ENCODE measurements at regions not wholly inside any gene's neighbourhood (a gene's known extent, or its start where the extent isn't known, plus 50 kb on each side); places are given as distances from the start of the nearest gene placed in this dataset.

GRCh38 chr10:3712707-3713106, 72.3 kb downstream of the KLF6 start:
- H3K27me3 ChIP-seq: no peaks in the 10 kb centered on the region
- WGBS: 100% methylated on average over 1 of the region's 1 CpG

GRCh38 chr10:3711918-3712317, 73.1 kb downstream of the KLF6 start:
- TF ChIP-seq CTCF (IDR thresholded peaks at IDR 0.05) (no peak), POLR2AphosphoS5 (IDR thresholded peaks at IDR 0.05) (no peak), POLR2A (IDR thresholded peaks at IDR 0.05) (no peak), EP300 (IDR thresholded peaks at IDR 0.05) (no peak)
- Histone ChIP-seq H3K4me3 (no peak overlapping the region), H3K27ac (no peak overlapping the region), H3K36me3 (no peaks in the 10 kb centered on the region), H3K9me3 (peaks cover 11% of the 10 kb centered on the region), H3K27me3 (no peaks in the 10 kb centered on the region), H3K4me1 (peaks cover 8% of the 10 kb centered on the region)
- no peak for DNase-seq (ENCODE audit: low spot score in 2 of 2)

More at GRCh38 chr10:3712707-3713106, 72.3 kb downstream of the KLF6 start:
- Histone ChIP-seq H3K4me3 (no peak overlapping the region), H3K9me3 (peaks cover 11% of the 10 kb centered on the region), H3K27ac (no peak overlapping the region), H3K36me3 (no peaks in the 10 kb centered on the region), H3K4me1 (peaks cover 8% of the 10 kb centered on the region)
- no peak for DNase-seq (ENCODE audit: low spot score in 2 of 2)
- TF ChIP-seq POLR2A (IDR thresholded peaks at IDR 0.05): no peak
- TF ChIP-seq POLR2AphosphoS5 (IDR thresholded peaks at IDR 0.05): no peak
- no peak for TF ChIP-seq CTCF (IDR thresholded peaks at IDR 0.05)
- no peak for TF ChIP-seq EP300 (IDR thresholded peaks at IDR 0.05)

- H3K4me3 ChIP-seq: no peak overlapping the region
- H3K27ac ChIP-seq: no peak overlapping the region
- H3K4me1 ChIP-seq: peaks cover 8% of the 10 kb centered on the region
- no peak for TF ChIP-seq EP300 (IDR thresholded peaks at IDR 0.05)
- no peak for TF ChIP-seq POLR2A (IDR thresholded peaks at IDR 0.05)
- no peak for TF ChIP-seq POLR2AphosphoS5 (IDR thresholded peaks at IDR 0.05)
- no peak for TF ChIP-seq CTCF (IDR thresholded peaks at IDR 0.05)
- H3K36me3 ChIP-seq: no peaks in the 10 kb centered on the region
- no peak for DNase-seq (ENCODE audit: low spot score in 2 of 2)
- 67% methylated on average over 3 of the region's 3 CpGs for WGBS
- no peaks in the 10 kb centered on the region for H3K27me3 ChIP-seq
- H3K9me3 ChIP-seq: peaks cover 11% of the 10 kb centered on the region
Measured at GRCh38 chr10:3710764-3711163, 74.2 kb downstream of the KLF6 start.

- peaks cover 11% of the 10 kb centered on the region for H3K9me3 ChIP-seq
- H3K4me3 ChIP-seq: no peak overlapping the region
- TF ChIP-seq POLR2AphosphoS5 (IDR thresholded peaks at IDR 0.05) (no peak), CTCF (IDR thresholded peaks at IDR 0.05) (no peak), EP300 (IDR thresholded peaks at IDR 0.05) (no peak), POLR2A (IDR thresholded peaks at IDR 0.05) (no peak)
- H3K4me1 ChIP-seq: peaks cover 2% of the 10 kb centered on the region
- H3K27me3 ChIP-seq: no peaks in the 10 kb centered on the region
- DNase-seq (ENCODE audit: low spot score in 2 of 2): no peak
- H3K27ac ChIP-seq: no peak overlapping the region
- H3K36me3 ChIP-seq: no peaks in the 10 kb centered on the region
- 81% methylated on average over 4 of the region's 4 CpGs for WGBS
Measured at GRCh38 chr10:3709456-3710060, 75.5 kb downstream of the KLF6 start.

GRCh38 chr10:3708852-3709251, 76.2 kb downstream of the KLF6 start:
- WGBS: 62% methylated on average over 6 of the region's 6 CpGs
- Histone ChIP-seq H3K4me1 (no peaks in the 10 kb centered on the region), H3K36me3 (no peaks in the 10 kb centered on the region), H3K27me3 (no peaks in the 10 kb centered on the region), H3K27ac (no peak overlapping the region), H3K4me3 (no peak overlapping the region), H3K9me3 (peaks cover 11% of the 10 kb centered on the region)
- DNase-seq (ENCODE audit: low spot score in 2 of 2): no peak
- TF ChIP-seq EP300 (IDR thresholded peaks at IDR 0.05) (no peak), POLR2AphosphoS5 (IDR thresholded peaks at IDR 0.05) (no peak), POLR2A (IDR thresholded peaks at IDR 0.05) (no peak), CTCF (IDR thresholded peaks at IDR 0.05) (no peak)

All from suprapubic skin (tissue), 4 donors.